Fibroblast of skin of left biceps (primary cell): ENCODE measurements at regions not wholly inside any gene's neighbourhood (a gene's known extent, or its start where the extent isn't known, plus 50 kb on each side); places are given as distances from the start of the nearest gene placed in this dataset.
"Not testable (repeated sequence)": the region's sequence is repeated elsewhere in the genome, so short reads cannot be mapped to it uniquely, and the experiment has no call there.

Source experiments
- DNase-seq, 2 experiments: peaks; one replicate each; pipeline ENCODE4 v3.0.0-alpha.2; 2013; ENCODE audit warnings: low read depth in 2 of 2

GRCh38 chr10:46095943-46096342, 49.9 kb upstream of the MSMB start:
- DNase-seq = not testable (repeated sequence)

- no peak for DNase-seq
Measured at GRCh38 chr10:46096446-46096845, 50.4 kb upstream of the MSMB start.

- DNase-seq = no peak
Measured at GRCh38 chr10:46096909-46097575, 51.0 kb upstream of the MSMB start.

GRCh38 chr10:46097576-46098317, 51.7 kb upstream of the MSMB start:
- no peak for DNase-seq

- no peak for DNase-seq
Measured at GRCh38 chr10:46098386-46098785, 52.3 kb upstream of the MSMB start.

GRCh38 chr10:46098925-46099324, 52.9 kb upstream of the MSMB start:
- DNase-seq = not testable (repeated sequence)

GRCh38 chr10:46104071-46104585, 58.1 kb upstream of the MSMB start:
- no peak for DNase-seq

- not testable (repeated sequence) for DNase-seq
Measured at GRCh38 chr10:46105416-46105815, 59.3 kb upstream of the MSMB start.

- DNase-seq = not testable (repeated sequence)
Measured at GRCh38 chr10:46105856-46106409, 59.9 kb upstream of the MSMB start.

GRCh38 chr10:46106410-46107255, 60.6 kb upstream of the MSMB start:
- DNase-seq = no peak

GRCh38 chr10:46108158-46108499, 62.1 kb upstream of the MSMB start:
- not testable (repeated sequence) for DNase-seq

GRCh38 chr10:46154271-46154670, 108.2 kb upstream of the MSMB start:
- DNase-seq = not testable (repeated sequence)

GRCh38 chr10:46154683-46155082, 108.6 kb upstream of the MSMB start:
- not testable (repeated sequence) for DNase-seq

GRCh38 chr10:46156866-46157265, 110.8 kb upstream of the MSMB start:
- not testable (repeated sequence) for DNase-seq

GRCh38 chr10:46169736-46170135, 117.1 kb upstream of the ANTXRL start:
- DNase-seq = no peak

- DNase-seq = no peak
Measured at GRCh38 chr10:46170789-46171188, 116.0 kb upstream of the ANTXRL start.

- DNase-seq = no peak
Measured at GRCh38 chr10:46171661-46172060, 115.1 kb upstream of the ANTXRL start.

GRCh38 chr10:46175296-46175695, 111.5 kb upstream of the ANTXRL start:
- DNase-seq = no peak

- no peak for DNase-seq
Measured at GRCh38 chr10:46175831-46176230, 111.0 kb upstream of the ANTXRL start.

- not testable (repeated sequence) for DNase-seq
Measured at GRCh38 chr10:46187431-46187830, 99.4 kb upstream of the ANTXRL start.

GRCh38 chr10:46197050-46197449, 89.7 kb upstream of the ANTXRL start:
- no peak for DNase-seq

GRCh38 chr10:46198516-46198915, 88.3 kb upstream of the ANTXRL start:
- DNase-seq = no peak
